ENCODE measurements at regions not wholly inside any gene's neighbourhood (a gene's known extent, or its start where the extent isn't known, plus 50 kb on each side); places are given as distances from the start of the nearest gene placed in this dataset.

DNA sequence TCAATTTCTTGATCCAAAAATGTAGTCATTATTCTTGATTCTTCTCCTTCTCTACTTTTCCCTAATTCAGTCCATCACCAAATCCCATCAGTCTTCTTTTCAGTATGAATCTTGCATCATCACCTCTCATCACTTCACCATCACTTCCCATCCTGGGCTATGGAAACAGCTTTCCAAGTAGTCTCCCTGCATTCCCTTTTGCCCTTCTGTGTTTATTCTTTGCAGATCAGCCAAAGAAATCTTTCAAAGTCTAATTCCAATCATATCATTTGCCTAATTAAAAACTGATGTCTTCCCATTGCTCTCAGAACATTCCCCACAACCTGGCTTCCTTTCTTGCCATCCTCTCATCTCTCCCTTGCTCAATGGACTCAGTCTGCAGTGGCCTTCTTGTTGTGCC lies 201.7 kb upstream of the ADAMTS3 start:
- TF ChIP-seq, protein P1, sequence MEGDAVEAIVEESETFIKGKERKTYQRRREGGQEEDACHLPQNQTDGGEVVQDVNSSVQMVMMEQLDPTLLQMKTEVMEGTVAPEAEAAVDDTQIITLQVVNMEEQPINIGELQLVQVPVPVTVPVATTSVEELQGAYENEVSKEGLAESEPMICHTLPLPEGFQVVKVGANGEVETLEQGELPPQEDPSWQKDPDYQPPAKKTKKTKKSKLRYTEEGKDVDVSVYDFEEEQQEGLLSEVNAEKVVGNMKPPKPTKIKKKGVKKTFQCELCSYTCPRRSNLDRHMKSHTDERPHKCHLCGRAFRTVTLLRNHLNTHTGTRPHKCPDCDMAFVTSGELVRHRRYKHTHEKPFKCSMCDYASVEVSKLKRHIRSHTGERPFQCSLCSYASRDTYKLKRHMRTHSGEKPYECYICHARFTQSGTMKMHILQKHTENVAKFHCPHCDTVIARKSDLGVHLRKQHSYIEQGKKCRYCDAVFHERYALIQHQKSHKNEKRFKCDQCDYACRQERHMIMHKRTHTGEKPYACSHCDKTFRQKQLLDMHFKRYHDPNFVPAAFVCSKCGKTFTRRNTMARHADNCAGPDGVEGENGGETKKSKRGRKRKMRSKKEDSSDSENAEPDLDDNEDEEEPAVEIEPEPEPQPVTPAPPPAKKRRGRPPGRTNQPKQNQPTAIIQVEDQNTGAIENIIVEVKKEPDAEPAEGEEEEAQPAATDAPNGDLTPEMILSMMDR (IDR thresholded peaks at IDR 0.05; ENCODE audit: insufficient read depth, low read length), result no peak
- TF ChIP-seq GABPA (IDR thresholded peaks at IDR 0.05; ENCODE audit: low read depth), result no peak
- TF ChIP-seq SPI1 (IDR thresholded peaks at IDR 0.05; ENCODE audit: borderline replicate concordance, low read depth), result no peak
- TF ChIP-seq POLR2AphosphoS5 (IDR thresholded peaks at IDR 0.05; ENCODE audit: low read depth), result no peak
- TF ChIP-seq, protein P2, sequence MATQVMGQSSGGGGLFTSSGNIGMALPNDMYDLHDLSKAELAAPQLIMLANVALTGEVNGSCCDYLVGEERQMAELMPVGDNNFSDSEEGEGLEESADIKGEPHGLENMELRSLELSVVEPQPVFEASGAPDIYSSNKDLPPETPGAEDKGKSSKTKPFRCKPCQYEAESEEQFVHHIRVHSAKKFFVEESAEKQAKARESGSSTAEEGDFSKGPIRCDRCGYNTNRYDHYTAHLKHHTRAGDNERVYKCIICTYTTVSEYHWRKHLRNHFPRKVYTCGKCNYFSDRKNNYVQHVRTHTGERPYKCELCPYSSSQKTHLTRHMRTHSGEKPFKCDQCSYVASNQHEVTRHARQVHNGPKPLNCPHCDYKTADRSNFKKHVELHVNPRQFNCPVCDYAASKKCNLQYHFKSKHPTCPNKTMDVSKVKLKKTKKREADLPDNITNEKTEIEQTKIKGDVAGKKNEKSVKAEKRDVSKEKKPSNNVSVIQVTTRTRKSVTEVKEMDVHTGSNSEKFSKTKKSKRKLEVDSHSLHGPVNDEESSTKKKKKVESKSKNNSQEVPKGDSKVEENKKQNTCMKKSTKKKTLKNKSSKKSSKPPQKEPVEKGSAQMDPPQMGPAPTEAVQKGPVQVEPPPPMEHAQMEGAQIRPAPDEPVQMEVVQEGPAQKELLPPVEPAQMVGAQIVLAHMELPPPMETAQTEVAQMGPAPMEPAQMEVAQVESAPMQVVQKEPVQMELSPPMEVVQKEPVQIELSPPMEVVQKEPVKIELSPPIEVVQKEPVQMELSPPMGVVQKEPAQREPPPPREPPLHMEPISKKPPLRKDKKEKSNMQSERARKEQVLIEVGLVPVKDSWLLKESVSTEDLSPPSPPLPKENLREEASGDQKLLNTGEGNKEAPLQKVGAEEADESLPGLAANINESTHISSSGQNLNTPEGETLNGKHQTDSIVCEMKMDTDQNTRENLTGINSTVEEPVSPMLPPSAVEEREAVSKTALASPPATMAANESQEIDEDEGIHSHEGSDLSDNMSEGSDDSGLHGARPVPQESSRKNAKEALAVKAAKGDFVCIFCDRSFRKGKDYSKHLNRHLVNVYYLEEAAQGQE (IDR thresholded peaks at IDR 0.05; ENCODE audit: insufficient replicate concordance, low read depth), result no peak
